Hypothalamus (tissue), 51 donors: ENCODE measurements at regions not wholly inside any gene's neighbourhood (a gene's known extent, or its start where the extent isn't known, plus 50 kb on each side); places are given as distances from the start of the nearest gene placed in this dataset.
"Not testable (repeated sequence)": the region's sequence is repeated elsewhere in the genome, so short reads cannot be mapped to it uniquely, and the experiment has no call there.

Experiments used
- DNase-seq, 51 donors: peaks; one replicate each; lab custom pipeline; 2025; lab: John Stamatoyannopoulos, UW

DNA sequence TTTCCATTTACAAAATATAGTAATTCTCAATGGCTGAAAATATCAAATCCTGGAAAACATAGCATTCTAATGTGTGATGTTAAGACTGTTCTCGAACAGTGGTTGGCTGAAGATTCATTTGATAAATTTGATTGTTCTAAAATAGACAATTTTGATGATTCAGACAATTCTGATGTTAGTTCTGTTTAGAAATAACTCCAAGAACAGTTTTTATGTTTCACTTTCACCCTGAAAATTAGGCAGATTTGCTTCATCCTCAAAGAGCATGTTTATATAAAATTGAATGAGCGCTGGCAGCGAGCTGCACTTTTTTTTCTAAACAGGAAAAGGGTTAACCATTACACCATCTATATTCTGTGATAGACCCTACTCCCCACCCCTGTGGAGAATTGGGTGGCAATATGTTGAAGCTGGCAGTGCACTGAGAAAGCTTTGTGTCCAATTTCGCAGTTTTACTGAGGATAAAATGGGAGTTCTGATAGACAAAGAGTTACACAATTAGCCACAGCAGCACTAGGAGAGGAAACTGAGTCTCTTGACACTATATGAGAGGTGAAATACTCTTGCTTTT is 69.6 kb upstream of the TMED7 start:
- DNase-seq, result no peak

GRCh38 chr5:115691814-115692213 is 66.0 kb upstream of the TMED7 start:
- DNase-seq, result not testable (repeated sequence)

DNA sequence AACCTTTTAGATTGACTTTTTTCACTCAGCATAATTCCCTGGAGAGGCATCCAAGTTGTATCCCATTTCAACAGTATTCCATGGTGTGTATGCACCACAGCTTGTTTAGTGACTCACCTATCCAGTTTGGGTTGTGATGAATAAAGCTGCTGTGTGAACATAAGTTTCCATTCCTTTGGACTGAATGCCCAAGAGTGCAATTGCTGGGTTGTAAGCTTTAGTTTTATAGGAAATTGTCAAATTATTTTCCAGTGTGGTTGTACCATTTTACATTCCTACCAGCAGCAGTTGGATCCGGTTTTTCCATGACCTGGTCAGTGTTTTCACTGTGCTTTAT is 60.9 kb upstream of the TMED7 start:
- no peak for DNase-seq

DNA sequence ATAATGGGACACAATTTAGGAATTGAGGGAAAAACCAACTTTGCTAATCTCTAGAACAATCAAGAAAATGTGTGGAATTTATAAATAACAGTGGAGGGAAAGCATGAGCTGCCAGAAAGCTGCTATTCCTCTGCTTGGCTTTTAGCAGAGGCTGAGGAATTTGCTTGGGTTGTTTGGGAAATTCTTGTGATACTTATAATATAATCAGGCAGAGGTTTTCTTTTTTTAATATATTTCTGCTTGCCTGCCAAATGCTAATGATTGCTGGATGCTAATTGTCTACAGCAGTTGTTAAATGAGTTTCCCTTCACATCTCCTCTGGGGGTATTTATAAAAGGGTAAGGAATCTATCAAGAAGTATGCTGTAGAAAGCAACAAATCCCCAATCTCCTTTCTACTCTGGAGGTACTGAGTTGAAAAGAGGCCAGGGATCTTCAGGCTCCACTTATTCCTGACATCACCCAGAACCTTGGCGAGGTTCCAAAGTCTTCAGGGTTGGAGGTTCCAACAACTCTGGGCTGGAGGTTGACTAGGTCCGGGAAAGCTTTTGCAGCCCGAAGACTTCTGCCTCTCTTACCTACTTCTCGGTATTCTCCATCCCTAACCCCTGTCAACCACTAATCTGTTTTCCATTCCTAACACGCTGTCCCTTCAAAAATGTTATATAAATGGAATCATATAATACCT is 60.4 kb upstream of the TMED7 start:
- DNase-seq, result no peak

DNA sequence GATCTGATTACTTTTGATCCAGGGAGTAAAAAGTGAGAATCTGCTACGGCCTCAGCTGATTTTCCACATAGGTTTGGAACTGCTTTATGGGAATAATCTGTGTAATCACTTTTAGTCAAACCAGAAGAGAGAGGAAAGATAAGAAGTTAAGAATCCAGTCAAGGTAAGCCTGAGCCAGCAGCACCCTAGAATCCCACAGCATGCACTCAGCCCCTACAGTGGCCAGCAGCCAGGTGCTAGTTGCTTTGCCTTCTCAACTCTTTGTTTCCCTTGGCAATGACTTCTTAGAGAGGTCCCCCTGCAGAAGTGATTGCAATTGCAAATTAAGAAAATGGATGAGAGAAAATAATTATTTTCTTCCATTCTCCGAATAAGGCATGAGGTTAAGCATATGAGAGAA is 59.7 kb upstream of the TMED7 start:
- DNase-seq, result no peak

DNA sequence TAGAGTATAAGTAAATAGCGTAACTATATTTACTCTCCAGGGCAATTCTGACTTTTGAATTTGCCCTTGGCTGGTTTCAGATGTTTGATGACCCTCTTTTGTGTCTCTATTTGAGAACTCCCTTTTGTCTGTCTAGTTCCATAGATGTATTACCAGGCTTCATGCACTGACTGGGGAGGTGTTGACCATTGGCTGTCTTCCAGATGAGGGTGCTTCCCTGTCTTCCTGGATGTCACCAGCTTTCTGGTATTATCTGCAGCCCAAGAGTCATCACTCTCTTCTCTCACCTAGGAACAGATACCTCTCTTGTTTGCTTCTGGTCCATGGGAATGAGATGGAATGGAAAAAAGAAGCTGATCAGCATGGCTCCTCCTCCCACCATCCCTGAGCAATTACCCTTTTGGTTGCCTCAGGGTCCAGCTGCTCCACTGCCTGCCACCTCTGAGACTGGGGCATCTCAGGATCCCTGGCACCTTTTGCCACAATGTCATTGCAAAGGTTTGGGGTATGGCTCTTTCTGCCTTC is 58.7 kb upstream of the TMED7 start:
- no peak for DNase-seq

DNA sequence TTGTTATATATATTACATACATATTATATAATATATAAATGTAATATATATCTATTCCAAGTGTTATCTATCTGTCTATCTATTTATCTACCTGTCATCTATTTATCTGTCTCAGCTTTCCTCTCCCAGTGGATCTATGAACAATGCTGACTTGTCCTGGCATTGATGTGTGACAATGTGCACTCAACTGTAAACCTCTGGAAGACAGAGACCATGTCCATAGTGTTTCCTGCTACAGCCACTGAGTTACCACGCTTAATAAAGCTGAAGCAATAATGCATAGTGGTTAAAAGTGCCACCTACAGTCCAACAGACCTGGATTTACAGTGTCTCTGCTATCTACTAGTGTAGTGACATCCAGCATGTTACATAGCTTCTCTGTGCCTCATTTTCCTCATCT is 57.2 kb upstream of the TMED7 start:
- DNase-seq, result no peak
